HCT116 (cell line): ENCODE measurements at regions not wholly inside any gene's neighbourhood (a gene's known extent, or its start where the extent isn't known, plus 50 kb on each side); places are given as distances from the start of the nearest gene placed in this dataset.

ENCODE experiments used
- EGR1 ChIP-seq: IDR thresholded peaks from 2 replicates; pipeline ENCODE4 v1.6.1; 2012; ENCODE audit warnings: low read depth
- EZH2 ChIP-seq: fragments of 200-600 bp; sonication (generic); IDR thresholded peaks from 2 replicates; pipeline ENCODE4 v1.6.1; 2017; ENCODE audit warnings: antibody characterized with exemption, mixed run types
- FOSL1 ChIP-seq: IDR thresholded peaks from 2 replicates; pipeline ENCODE4 v1.6.1; 2012; ENCODE audit warnings: low read depth
- JUND ChIP-seq: IDR thresholded peaks from 2 replicates; pipeline ENCODE4 v1.6.1; 2012
- POLR2AphosphoS5 ChIP-seq: IDR thresholded peaks from 2 replicates; pipeline ENCODE4 v1.6.1; 2011; ENCODE audit warnings: mild to moderate bottlenecking, low read depth, low read length, moderate library complexity
- YY1 ChIP-seq: IDR thresholded peaks from 2 replicates; pipeline ENCODE4 v1.6.1; 2011; ENCODE audit warnings: low read length, low read depth, moderate library complexity, mild to moderate bottlenecking; ENCODE audit not compliant: insufficient replicate concordance; ENCODE audit errors: extremely low read depth
- TF ChIP-seq, protein P1 (sequence below), 3 experiments: fragments of 200-600 bp in 1 of 3; sonication (generic) in 1 of 3; IDR thresholded peaks in 2 of 3; conservative IDR thresholded peaks in 1 of 3; 2 replicates each; pipeline ENCODE4 v1.5.1; 2012 to 2017; ENCODE audit warnings: low read depth in 2 of 3, low read length in 2 of 3, antibody characterized with exemption in 1 of 3, borderline replicate concordance in 1 of 3, control low read depth in 1 of 3, mild to moderate bottlenecking in 1 of 3, mixed read lengths in 1 of 3, mixed run types in 1 of 3, moderate library complexity in 1 of 3; ENCODE audit not compliant: insufficient read depth in 1 of 3

DNA sequence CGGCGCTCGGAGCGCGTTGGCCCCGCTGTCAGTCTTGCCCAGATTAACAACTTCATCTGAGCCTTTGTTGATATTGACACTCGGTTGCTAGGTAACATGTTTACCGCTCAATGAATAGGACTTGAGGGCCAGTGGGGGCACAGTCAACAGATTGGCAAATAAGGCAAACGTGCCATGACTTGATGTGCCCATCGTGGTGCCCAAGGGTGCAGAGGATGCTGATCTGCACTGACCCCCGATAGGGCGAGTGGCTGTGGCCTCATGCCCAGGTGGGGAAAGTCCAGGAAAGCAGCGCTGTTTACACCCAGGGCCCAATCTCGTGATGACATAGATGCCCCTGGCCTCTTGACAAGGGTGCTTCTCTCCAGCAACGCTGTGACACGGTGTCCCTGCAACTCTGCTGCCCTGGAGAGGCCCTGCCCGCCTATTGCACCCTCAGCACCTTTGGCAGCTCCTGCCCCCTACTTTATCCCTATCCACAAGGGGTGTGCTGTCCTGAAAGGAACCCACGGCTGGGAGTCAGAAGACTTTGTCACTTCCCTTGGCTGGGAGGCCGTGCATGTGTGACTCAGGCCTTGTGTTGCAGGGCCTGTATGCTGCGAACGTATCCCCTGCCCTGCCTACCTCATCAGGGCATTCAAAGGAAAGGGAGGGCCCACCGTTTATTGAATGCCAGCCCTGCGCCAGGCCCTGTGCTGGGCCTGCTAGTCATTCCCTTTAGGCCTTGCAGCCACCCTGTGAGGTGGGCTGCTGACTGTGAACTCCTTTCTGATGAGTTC, 158.0 kb downstream of the INHBB start:
- TF ChIP-seq EZH2, result no peak
- no peak for TF ChIP-seq POLR2AphosphoS5
- no peak for TF ChIP-seq YY1
- TF ChIP-seq, protein P1, sequence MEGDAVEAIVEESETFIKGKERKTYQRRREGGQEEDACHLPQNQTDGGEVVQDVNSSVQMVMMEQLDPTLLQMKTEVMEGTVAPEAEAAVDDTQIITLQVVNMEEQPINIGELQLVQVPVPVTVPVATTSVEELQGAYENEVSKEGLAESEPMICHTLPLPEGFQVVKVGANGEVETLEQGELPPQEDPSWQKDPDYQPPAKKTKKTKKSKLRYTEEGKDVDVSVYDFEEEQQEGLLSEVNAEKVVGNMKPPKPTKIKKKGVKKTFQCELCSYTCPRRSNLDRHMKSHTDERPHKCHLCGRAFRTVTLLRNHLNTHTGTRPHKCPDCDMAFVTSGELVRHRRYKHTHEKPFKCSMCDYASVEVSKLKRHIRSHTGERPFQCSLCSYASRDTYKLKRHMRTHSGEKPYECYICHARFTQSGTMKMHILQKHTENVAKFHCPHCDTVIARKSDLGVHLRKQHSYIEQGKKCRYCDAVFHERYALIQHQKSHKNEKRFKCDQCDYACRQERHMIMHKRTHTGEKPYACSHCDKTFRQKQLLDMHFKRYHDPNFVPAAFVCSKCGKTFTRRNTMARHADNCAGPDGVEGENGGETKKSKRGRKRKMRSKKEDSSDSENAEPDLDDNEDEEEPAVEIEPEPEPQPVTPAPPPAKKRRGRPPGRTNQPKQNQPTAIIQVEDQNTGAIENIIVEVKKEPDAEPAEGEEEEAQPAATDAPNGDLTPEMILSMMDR (IDR thresholded peaks at IDR 0.05 in 2 of 3, conservative IDR thresholded peaks at IDR 0.05 in 1 of 3; ENCODE audit: borderline replicate concordance in 1 of 3, insufficient read depth in 1 of 3, low read depth in 2 of 3, low read length in 2 of 3), result no peak
- no peak for TF ChIP-seq JUND
- no peak for TF ChIP-seq FOSL1
- no peak for TF ChIP-seq EGR1
